Breast epithelium (tissue), 3 donors: ENCODE measurements at regions not wholly inside any gene's neighbourhood (a gene's known extent, or its start where the extent isn't known, plus 50 kb on each side); places are given as distances from the start of the nearest gene placed in this dataset.

Source experiments
- CTCF ChIP-seq, 3 donors: fragments of 450-650 bp; IDR thresholded peaks; one replicate each; pipeline ENCODE4 v1.5.1; 2016 to 2017; ENCODE audit warnings: antibody characterized with exemption in 3 of 3, mild to moderate bottlenecking in 3 of 3, moderate library complexity in 3 of 3
- POLR2A ChIP-seq: fragments of 450-650 bp; IDR thresholded peaks from one replicate; pipeline ENCODE4 v1.6.1; 2016; ENCODE audit warnings: antibody characterized with exemption, mild to moderate bottlenecking, moderate library complexity

- no peak for TF ChIP-seq CTCF (IDR thresholded peaks at IDR 0.05)
- no peak for TF ChIP-seq POLR2A
Observed at GRCh38 chr21:17051054-17051453, 461.8 kb upstream of the CXADR start.
